GM12874 (cell line): ENCODE measurements at regions not wholly inside any gene's neighbourhood (a gene's known extent, or its start where the extent isn't known, plus 50 kb on each side); places are given as distances from the start of the nearest gene placed in this dataset.

ENCODE experiments used
- CTCF ChIP-seq: IDR thresholded peaks from 2 replicates; pipeline ENCODE4 v1.5.1; 2011; ENCODE audit warnings: low read depth, mild to moderate bottlenecking, control low read depth, low read length, moderate library complexity; ENCODE audit not compliant: insufficient read depth

- TF ChIP-seq CTCF = peak; percentile 15; the same call in 1 of the 2 replicates
Measured at GRCh38 chr19:14315433-14315832, 65.8 kb upstream of the ADGRE5 start.

- no peak for TF ChIP-seq CTCF
Measured at GRCh38 chr19:14310055-14310454, 71.2 kb upstream of the ADGRE5 start.

- no peak for TF ChIP-seq CTCF
Measured at GRCh38 chr19:14305706-14306105, 75.5 kb upstream of the ADGRE5 start.

GRCh38 chr19:14301150-14301549, 80.1 kb upstream of the ADGRE5 start:
- TF ChIP-seq CTCF = no peak

- no peak for TF ChIP-seq CTCF
Measured at GRCh38 chr19:14300303-14300702, 80.9 kb upstream of the ADGRE5 start.

- TF ChIP-seq CTCF = no peak
Measured at GRCh38 chr19:14277608-14278007, 71.6 kb upstream of the ADGRL1 start.

GRCh38 chr19:14272623-14273022, 66.7 kb upstream of the ADGRL1 start:
- no peak for TF ChIP-seq CTCF

- TF ChIP-seq CTCF = no peak
Measured at GRCh38 chr19:14271840-14272239, 65.9 kb upstream of the ADGRL1 start.
